ENCODE measurements at regions not wholly inside any gene's neighbourhood (a gene's known extent, or its start where the extent isn't known, plus 50 kb on each side); places are given as distances from the start of the nearest gene placed in this dataset.

GRCh38 chr2:2706306-2706705 lies 375.2 kb upstream of the MYT1L start:
- DNase-seq (ENCODE audit: low spot score): no peak
- H3K27ac ChIP-seq (ENCODE audit: low read depth in 1 of 2, low read length in 2 of 2): no peak overlapping the region

GRCh38 chr2:2705871-2706270 lies 374.8 kb upstream of the MYT1L start:
- Histone ChIP-seq H3K27me3 (ENCODE audit: control insufficient read depth in 4 of 4, insufficient read depth in 4 of 4, low read length in 3 of 4) (peaks cover 0 to 8% (median 0%) of the 10 kb centered on the region in 4 donors), H3K27ac (ENCODE audit: low read depth in 1 of 2, low read length in 2 of 2) (no peak overlapping the region), H3K9me3 (ENCODE audit: control insufficient read depth in 4 of 4, low read length in 3 of 4) (no peaks in the 10 kb centered on the region), H3K4me1 (ENCODE audit: control insufficient read depth in 4 of 4, insufficient read depth in 4 of 4, low read length in 3 of 4) (no peaks in the 10 kb centered on the region), H3K4me3 (ENCODE audit: low read depth in 1 of 3, low read length in 3 of 3) (no peak overlapping the region), H3K36me3 (ENCODE audit: control insufficient read depth in 4 of 4, insufficient read depth in 3 of 4, low read depth in 1 of 4, low read length in 3 of 4) (no peaks in the 10 kb centered on the region), H3K9ac (ENCODE audit: low read depth in 1 of 2, low read length in 2 of 2) (no peak overlapping the region)
- DNase-seq (ENCODE audit: low spot score): no peak
- 65% methylated on average over 10 of the region's 10 CpGs for WGBS
- TF ChIP-seq HNF4G (IDR thresholded peaks at IDR 0.05) (no peak), FOXA1 (IDR thresholded peaks at IDR 0.05) (no peak), YY1 (IDR thresholded peaks at IDR 0.05) (no peak), RAD21 (IDR thresholded peaks at IDR 0.05) (no peak), NR2F2 (IDR thresholded peaks at IDR 0.05) (no peak), SP1 (IDR thresholded peaks at IDR 0.05) (no peak), HNF4A (conservative IDR thresholded peaks at IDR 0.05) (no peak), EGR1 (IDR thresholded peaks at IDR 0.05; ENCODE audit: low read depth in 2 of 2) (no peak), GABPA (IDR thresholded peaks at IDR 0.05 in 1 of 2, conservative IDR thresholded peaks at IDR 0.05 in 1 of 2) (no peak), TAF1 (conservative IDR thresholded peaks at IDR 0.05) (no peak), FOXA2 (IDR thresholded peaks at IDR 0.05) (no peak), JUND (IDR thresholded peaks at IDR 0.05) (no peak), RXRA (IDR thresholded peaks at IDR 0.05) (no peak), ZBTB33 (IDR thresholded peaks at IDR 0.05) (no peak)
- TF ChIP-seq, protein P1, sequence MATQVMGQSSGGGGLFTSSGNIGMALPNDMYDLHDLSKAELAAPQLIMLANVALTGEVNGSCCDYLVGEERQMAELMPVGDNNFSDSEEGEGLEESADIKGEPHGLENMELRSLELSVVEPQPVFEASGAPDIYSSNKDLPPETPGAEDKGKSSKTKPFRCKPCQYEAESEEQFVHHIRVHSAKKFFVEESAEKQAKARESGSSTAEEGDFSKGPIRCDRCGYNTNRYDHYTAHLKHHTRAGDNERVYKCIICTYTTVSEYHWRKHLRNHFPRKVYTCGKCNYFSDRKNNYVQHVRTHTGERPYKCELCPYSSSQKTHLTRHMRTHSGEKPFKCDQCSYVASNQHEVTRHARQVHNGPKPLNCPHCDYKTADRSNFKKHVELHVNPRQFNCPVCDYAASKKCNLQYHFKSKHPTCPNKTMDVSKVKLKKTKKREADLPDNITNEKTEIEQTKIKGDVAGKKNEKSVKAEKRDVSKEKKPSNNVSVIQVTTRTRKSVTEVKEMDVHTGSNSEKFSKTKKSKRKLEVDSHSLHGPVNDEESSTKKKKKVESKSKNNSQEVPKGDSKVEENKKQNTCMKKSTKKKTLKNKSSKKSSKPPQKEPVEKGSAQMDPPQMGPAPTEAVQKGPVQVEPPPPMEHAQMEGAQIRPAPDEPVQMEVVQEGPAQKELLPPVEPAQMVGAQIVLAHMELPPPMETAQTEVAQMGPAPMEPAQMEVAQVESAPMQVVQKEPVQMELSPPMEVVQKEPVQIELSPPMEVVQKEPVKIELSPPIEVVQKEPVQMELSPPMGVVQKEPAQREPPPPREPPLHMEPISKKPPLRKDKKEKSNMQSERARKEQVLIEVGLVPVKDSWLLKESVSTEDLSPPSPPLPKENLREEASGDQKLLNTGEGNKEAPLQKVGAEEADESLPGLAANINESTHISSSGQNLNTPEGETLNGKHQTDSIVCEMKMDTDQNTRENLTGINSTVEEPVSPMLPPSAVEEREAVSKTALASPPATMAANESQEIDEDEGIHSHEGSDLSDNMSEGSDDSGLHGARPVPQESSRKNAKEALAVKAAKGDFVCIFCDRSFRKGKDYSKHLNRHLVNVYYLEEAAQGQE (IDR thresholded peaks at IDR 0.05): no peak
- TF ChIP-seq, protein P2, sequence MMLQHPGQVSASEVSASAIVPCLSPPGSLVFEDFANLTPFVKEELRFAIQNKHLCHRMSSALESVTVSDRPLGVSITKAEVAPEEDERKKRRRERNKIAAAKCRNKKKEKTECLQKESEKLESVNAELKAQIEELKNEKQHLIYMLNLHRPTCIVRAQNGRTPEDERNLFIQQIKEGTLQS (IDR thresholded peaks at IDR 0.05): no peak
- TF ChIP-seq, protein P3, sequence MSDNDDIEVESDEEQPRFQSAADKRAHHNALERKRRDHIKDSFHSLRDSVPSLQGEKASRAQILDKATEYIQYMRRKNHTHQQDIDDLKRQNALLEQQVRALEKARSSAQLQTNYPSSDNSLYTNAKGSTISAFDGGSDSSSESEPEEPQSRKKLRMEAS (IDR thresholded peaks at IDR 0.05): no peak

More at GRCh38 chr2:2706306-2706705, 375.2 kb upstream of the MYT1L start:
- peaks cover 0 to 8% (median 0%) of the 10 kb centered on the region in 4 donors for H3K27me3 ChIP-seq (ENCODE audit: control insufficient read depth in 4 of 4, insufficient read depth in 4 of 4, low read length in 3 of 4)
- no peaks in the 10 kb centered on the region for H3K36me3 ChIP-seq (ENCODE audit: control insufficient read depth in 4 of 4, insufficient read depth in 3 of 4, low read depth in 1 of 4, low read length in 3 of 4)
- H3K9ac ChIP-seq (ENCODE audit: low read depth in 1 of 2, low read length in 2 of 2): no peak overlapping the region
- TF ChIP-seq HNF4A (conservative IDR thresholded peaks at IDR 0.05) (no peak), RAD21 (IDR thresholded peaks at IDR 0.05) (no peak), YY1 (IDR thresholded peaks at IDR 0.05) (no peak), EGR1 (IDR thresholded peaks at IDR 0.05; ENCODE audit: low read depth in 2 of 2) (no peak), SP1 (IDR thresholded peaks at IDR 0.05) (no peak), TAF1 (conservative IDR thresholded peaks at IDR 0.05) (no peak), GABPA (IDR thresholded peaks at IDR 0.05 in 1 of 2, conservative IDR thresholded peaks at IDR 0.05 in 1 of 2) (no peak), NR2F2 (IDR thresholded peaks at IDR 0.05) (no peak), CTCF (IDR thresholded peaks at IDR 0.05; ENCODE audit: low read depth, low read length, missing input control) (no peak)
- TF ChIP-seq, protein P3 (IDR thresholded peaks at IDR 0.05): no peak
- TF ChIP-seq, protein P2 (IDR thresholded peaks at IDR 0.05): no peak
- WGBS: 56% methylated on average over 10 of the region's 10 CpGs
- no peak overlapping the region for H3K4me3 ChIP-seq (ENCODE audit: low read depth in 1 of 3, low read length in 3 of 3)
- no peaks in the 10 kb centered on the region for H3K4me1 ChIP-seq (ENCODE audit: control insufficient read depth in 4 of 4, insufficient read depth in 4 of 4, low read length in 3 of 4)
- H3K9me3 ChIP-seq (ENCODE audit: control insufficient read depth in 4 of 4, low read length in 3 of 4): no peaks in the 10 kb centered on the region

Measured in liver (tissue), 8 donors.